ENCODE measurements at regions not wholly inside any gene's neighbourhood (a gene's known extent, or its start where the extent isn't known, plus 50 kb on each side); places are given as distances from the start of the nearest gene placed in this dataset.

GRCh38 chr6:15872241-15873103, 209.6 kb upstream of the DTNBP1 start:
- H3K4me1 ChIP-seq (ENCODE audit: control insufficient read depth in 1 of 2, insufficient read depth in 2 of 2, low read length in 2 of 2), result peaks cover 6 to 13% of the 10 kb centered on the region in 2 donors
- no peaks in the 10 kb centered on the region for H3K9me3 ChIP-seq (ENCODE audit: control insufficient read depth in 1 of 2, low read length in 2 of 2)
- H3K27ac ChIP-seq (ENCODE audit: low read depth, low read length), result no peak overlapping the region
- H3K4me3 ChIP-seq (ENCODE audit: low read depth in 1 of 2, low read length in 2 of 2), result no peak overlapping the region
- H3K36me3 ChIP-seq (ENCODE audit: control insufficient read depth in 1 of 2, insufficient read depth in 2 of 2, low read length in 2 of 2), result no peaks in the 10 kb centered on the region
- no peak overlapping the region for H3K9ac ChIP-seq (ENCODE audit: low read depth in 1 of 2, low read length in 2 of 2)
- no peaks in the 10 kb centered on the region for H3K27me3 ChIP-seq (ENCODE audit: control insufficient read depth in 1 of 2, insufficient read depth in 2 of 2, low read length in 2 of 2)

- Histone ChIP-seq H3K27ac (ENCODE audit: low read depth, low read length) (no peak overlapping the region), H3K4me1 (ENCODE audit: control insufficient read depth in 1 of 2, insufficient read depth in 2 of 2, low read length in 2 of 2) (peaks cover 6 to 13% of the 10 kb centered on the region in 2 donors), H3K9ac (ENCODE audit: low read depth in 1 of 2, low read length in 2 of 2) (no peak overlapping the region), H3K4me3 (ENCODE audit: low read depth in 1 of 2, low read length in 2 of 2) (no peak overlapping the region), H3K36me3 (ENCODE audit: control insufficient read depth in 1 of 2, insufficient read depth in 2 of 2, low read length in 2 of 2) (no peaks in the 10 kb centered on the region), H3K9me3 (ENCODE audit: control insufficient read depth in 1 of 2, low read length in 2 of 2) (no peaks in the 10 kb centered on the region), H3K27me3 (ENCODE audit: control insufficient read depth in 1 of 2, insufficient read depth in 2 of 2, low read length in 2 of 2) (no peaks in the 10 kb centered on the region)
Observed at GRCh38 chr6:15871276-15871675, 208.4 kb upstream of the DTNBP1 start.

GRCh38 chr6:15870333-15871043, 207.7 kb upstream of the DTNBP1 start:
- no peaks in the 10 kb centered on the region for H3K36me3 ChIP-seq (ENCODE audit: control insufficient read depth in 1 of 2, insufficient read depth in 2 of 2, low read length in 2 of 2)
- H3K27ac ChIP-seq (ENCODE audit: low read depth, low read length), result no peak overlapping the region
- no peaks in the 10 kb centered on the region for H3K27me3 ChIP-seq (ENCODE audit: control insufficient read depth in 1 of 2, insufficient read depth in 2 of 2, low read length in 2 of 2)
- no peak overlapping the region for H3K9ac ChIP-seq (ENCODE audit: low read depth in 1 of 2, low read length in 2 of 2)
- no peak overlapping the region for H3K4me3 ChIP-seq (ENCODE audit: low read depth in 1 of 2, low read length in 2 of 2)
- H3K4me1 ChIP-seq (ENCODE audit: control insufficient read depth in 1 of 2, insufficient read depth in 2 of 2, low read length in 2 of 2), result peaks cover 6 to 13% of the 10 kb centered on the region in 2 donors
- no peaks in the 10 kb centered on the region for H3K9me3 ChIP-seq (ENCODE audit: control insufficient read depth in 1 of 2, low read length in 2 of 2)

GRCh38 chr6:15864708-15865062, 201.9 kb upstream of the DTNBP1 start:
- no peak overlapping the region for H3K4me3 ChIP-seq (ENCODE audit: low read depth in 1 of 2, low read length in 2 of 2)
- no peaks in the 10 kb centered on the region for H3K4me1 ChIP-seq (ENCODE audit: control insufficient read depth in 1 of 2, insufficient read depth in 2 of 2, low read length in 2 of 2)
- H3K9ac ChIP-seq (ENCODE audit: low read depth in 1 of 2, low read length in 2 of 2), result no peak overlapping the region
- no peaks in the 10 kb centered on the region for H3K9me3 ChIP-seq (ENCODE audit: control insufficient read depth in 1 of 2, low read length in 2 of 2)
- H3K36me3 ChIP-seq (ENCODE audit: control insufficient read depth in 1 of 2, insufficient read depth in 2 of 2, low read length in 2 of 2), result no peaks in the 10 kb centered on the region
- no peak overlapping the region for H3K27ac ChIP-seq (ENCODE audit: low read depth, low read length)
- no peaks in the 10 kb centered on the region for H3K27me3 ChIP-seq (ENCODE audit: control insufficient read depth in 1 of 2, insufficient read depth in 2 of 2, low read length in 2 of 2)

GRCh38 chr6:15864038-15864707, 201.3 kb upstream of the DTNBP1 start:
- Histone ChIP-seq H3K27me3 (ENCODE audit: control insufficient read depth in 1 of 2, insufficient read depth in 2 of 2, low read length in 2 of 2) (no peaks in the 10 kb centered on the region), H3K27ac (ENCODE audit: low read depth, low read length) (no peak overlapping the region), H3K9ac (ENCODE audit: low read depth in 1 of 2, low read length in 2 of 2) (no peak overlapping the region), H3K4me3 (ENCODE audit: low read depth in 1 of 2, low read length in 2 of 2) (no peak overlapping the region), H3K4me1 (ENCODE audit: control insufficient read depth in 1 of 2, insufficient read depth in 2 of 2, low read length in 2 of 2) (no peaks in the 10 kb centered on the region), H3K9me3 (ENCODE audit: control insufficient read depth in 1 of 2, low read length in 2 of 2) (no peaks in the 10 kb centered on the region), H3K36me3 (ENCODE audit: control insufficient read depth in 1 of 2, insufficient read depth in 2 of 2, low read length in 2 of 2) (no peaks in the 10 kb centered on the region)

GRCh38 chr6:15862810-15863209, 200.0 kb upstream of the DTNBP1 start:
- Histone ChIP-seq H3K36me3 (ENCODE audit: control insufficient read depth in 1 of 2, insufficient read depth in 2 of 2, low read length in 2 of 2) (no peaks in the 10 kb centered on the region), H3K4me1 (ENCODE audit: control insufficient read depth in 1 of 2, insufficient read depth in 2 of 2, low read length in 2 of 2) (no peaks in the 10 kb centered on the region), H3K4me3 (ENCODE audit: low read depth in 1 of 2, low read length in 2 of 2) (no peak overlapping the region), H3K27ac (ENCODE audit: low read depth, low read length) (no peak overlapping the region), H3K9me3 (ENCODE audit: control insufficient read depth in 1 of 2, low read length in 2 of 2) (no peaks in the 10 kb centered on the region), H3K27me3 (ENCODE audit: control insufficient read depth in 1 of 2, insufficient read depth in 2 of 2, low read length in 2 of 2) (no peaks in the 10 kb centered on the region), H3K9ac (ENCODE audit: low read depth in 1 of 2, low read length in 2 of 2) (no peak overlapping the region)

GRCh38 chr6:15861486-15861885, 198.7 kb upstream of the DTNBP1 start:
- Histone ChIP-seq H3K27me3 (ENCODE audit: control insufficient read depth in 1 of 2, insufficient read depth in 2 of 2, low read length in 2 of 2) (no peaks in the 10 kb centered on the region), H3K4me3 (ENCODE audit: low read depth in 1 of 2, low read length in 2 of 2) (no peak overlapping the region), H3K9me3 (ENCODE audit: control insufficient read depth in 1 of 2, low read length in 2 of 2) (no peaks in the 10 kb centered on the region), H3K27ac (ENCODE audit: low read depth, low read length) (no peak overlapping the region), H3K9ac (ENCODE audit: low read depth in 1 of 2, low read length in 2 of 2) (no peak overlapping the region), H3K4me1 (ENCODE audit: control insufficient read depth in 1 of 2, insufficient read depth in 2 of 2, low read length in 2 of 2) (no peaks in the 10 kb centered on the region), H3K36me3 (ENCODE audit: control insufficient read depth in 1 of 2, insufficient read depth in 2 of 2, low read length in 2 of 2) (no peaks in the 10 kb centered on the region)

- no peak overlapping the region for H3K4me3 ChIP-seq (ENCODE audit: low read depth in 1 of 2, low read length in 2 of 2)
Observed at GRCh38 chr6:15854826-15855710, 192.2 kb upstream of the DTNBP1 start.

GRCh38 chr6:15854378-15854777, 191.6 kb upstream of the DTNBP1 start:
- no peaks in the 10 kb centered on the region for H3K36me3 ChIP-seq (ENCODE audit: control insufficient read depth in 1 of 2, insufficient read depth in 2 of 2, low read length in 2 of 2)
- H3K27me3 ChIP-seq (ENCODE audit: control insufficient read depth in 1 of 2, insufficient read depth in 2 of 2, low read length in 2 of 2), result no peaks in the 10 kb centered on the region
- no peaks in the 10 kb centered on the region for H3K4me1 ChIP-seq (ENCODE audit: control insufficient read depth in 1 of 2, insufficient read depth in 2 of 2, low read length in 2 of 2)
- H3K9me3 ChIP-seq (ENCODE audit: control insufficient read depth in 1 of 2, low read length in 2 of 2), result no peaks in the 10 kb centered on the region
- H3K27ac ChIP-seq (ENCODE audit: low read depth, low read length), result no peak overlapping the region
- no peak overlapping the region for H3K9ac ChIP-seq (ENCODE audit: low read depth in 1 of 2, low read length in 2 of 2)
- H3K4me3 ChIP-seq (ENCODE audit: low read depth in 1 of 2, low read length in 2 of 2), result no peak overlapping the region

More at GRCh38 chr6:15854826-15855710, 192.2 kb upstream of the DTNBP1 start:
- no peak overlapping the region for H3K9ac ChIP-seq (ENCODE audit: low read depth in 1 of 2, low read length in 2 of 2)
- H3K27ac ChIP-seq (ENCODE audit: low read depth, low read length), result no peak overlapping the region
- H3K9me3 ChIP-seq (ENCODE audit: control insufficient read depth in 1 of 2, low read length in 2 of 2), result no peaks in the 10 kb centered on the region
- no peaks in the 10 kb centered on the region for H3K27me3 ChIP-seq (ENCODE audit: control insufficient read depth in 1 of 2, insufficient read depth in 2 of 2, low read length in 2 of 2)
- H3K4me1 ChIP-seq (ENCODE audit: control insufficient read depth in 1 of 2, insufficient read depth in 2 of 2, low read length in 2 of 2), result no peaks in the 10 kb centered on the region
- H3K36me3 ChIP-seq (ENCODE audit: control insufficient read depth in 1 of 2, insufficient read depth in 2 of 2, low read length in 2 of 2), result no peaks in the 10 kb centered on the region

Measured in duodenal mucosa (tissue), 2 donors.